ENCODE measurements at regions not wholly inside any gene's neighbourhood (a gene's known extent, or its start where the extent isn't known, plus 50 kb on each side); places are given as distances from the start of the nearest gene placed in this dataset.

DNA sequence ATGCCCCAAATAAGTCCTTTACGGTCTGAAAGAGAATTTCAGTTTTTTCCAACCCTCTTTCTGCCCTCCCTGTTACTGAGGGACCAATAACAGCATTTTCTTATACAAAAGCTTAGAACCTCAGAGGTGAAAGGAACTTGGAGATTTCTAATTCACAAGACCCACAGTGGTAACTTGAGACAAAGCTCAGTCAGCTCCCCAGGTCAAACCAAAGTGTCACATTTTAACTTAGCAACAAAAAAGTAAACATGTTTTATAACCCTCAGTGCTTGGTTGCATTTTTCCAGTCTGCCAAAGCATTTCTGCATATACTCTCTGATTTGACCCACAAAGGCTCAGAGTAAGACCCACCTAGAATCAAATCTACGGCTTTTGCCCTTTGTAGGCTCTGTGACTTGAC, 415.2 kb downstream of the VRK1 start:
- Histone ChIP-seq H3K4me1 (no peaks in the 10 kb centered on the region), H3K9me3 (no peaks in the 10 kb centered on the region), H3K36me3 (ENCODE audit: control insufficient read depth, insufficient read depth, low read length) (no peaks in the 10 kb centered on the region), H3K4me3 (ENCODE audit: low read depth, low read length) (no peak overlapping the region), H3K27me3 (replicated peaks; ENCODE audit: control insufficient read depth, insufficient read depth, low read length) (no peaks in the 10 kb centered on the region)
- DNase-seq = no peak
- BruUV-seq (replicated peaks) = no TSS peak
- TF ChIP-seq CTCF (IDR thresholded peaks at IDR 0.05; ENCODE audit: insufficient read depth in 1 of 2, low read depth in 1 of 2, low read length in 1 of 2, severe bottlenecking in 1 of 2, unreplicated experiment in 1 of 2) = no peak
- intact Hi-C loops (cut with micrococcal nuclease; ENCODE audit: unreplicated experiment) = no loop called here
- no peak overlapping the region for H3K4me3 Mint-ChIP-seq (ENCODE audit: unreplicated experiment)
- H3K4me1 Mint-ChIP-seq (ENCODE audit: low read depth, unreplicated experiment) = no peaks in the 10 kb centered on the region
- ChIA-PET CTCF (no interaction called here), POLR2A (no interaction called here)
- no peak overlapping the region for H3K27ac Mint-ChIP-seq (ENCODE audit: unreplicated experiment)
- H3K36me3 Mint-ChIP-seq (ENCODE audit: insufficient read depth, unreplicated experiment) = no peaks in the 10 kb centered on the region
- no peaks in the 10 kb centered on the region for H3K9me3 Mint-ChIP-seq (ENCODE audit: unreplicated experiment)
- peaks cover 26% of the 10 kb centered on the region for H3K27me3 Mint-ChIP-seq (ENCODE audit: insufficient read depth, unreplicated experiment)

GRCh38 chr14:97213720-97214119, 416.5 kb downstream of the VRK1 start:
- H3K4me1 ChIP-seq = no peaks in the 10 kb centered on the region
- H3K9me3 ChIP-seq = no peaks in the 10 kb centered on the region
- POLR2A ChIA-PET = no interaction called here
- TF ChIP-seq CTCF (IDR thresholded peaks at IDR 0.05; ENCODE audit: insufficient read depth in 1 of 2, low read depth in 1 of 2, low read length in 1 of 2, severe bottlenecking in 1 of 2, unreplicated experiment in 1 of 2) = no peak
- H3K4me1 Mint-ChIP-seq (ENCODE audit: low read depth, unreplicated experiment) = no peaks in the 10 kb centered on the region
- no peak for DNase-seq
- intact Hi-C loops (cut with micrococcal nuclease; ENCODE audit: unreplicated experiment) = no loop called here
- peaks cover 26% of the 10 kb centered on the region for H3K27me3 Mint-ChIP-seq (ENCODE audit: insufficient read depth, unreplicated experiment)
- H3K36me3 Mint-ChIP-seq (ENCODE audit: insufficient read depth, unreplicated experiment) = no peaks in the 10 kb centered on the region
- H3K9me3 Mint-ChIP-seq (ENCODE audit: unreplicated experiment) = no peaks in the 10 kb centered on the region
- CTCF ChIA-PET = no interaction called here
- BruUV-seq (replicated peaks) = no TSS peak
- H3K27me3 ChIP-seq (replicated peaks; ENCODE audit: control insufficient read depth, insufficient read depth, low read length) = no peaks in the 10 kb centered on the region
- H3K27ac Mint-ChIP-seq (ENCODE audit: unreplicated experiment) = no peak overlapping the region
- no peak overlapping the region for H3K4me3 Mint-ChIP-seq (ENCODE audit: unreplicated experiment)
- no peaks in the 10 kb centered on the region for H3K36me3 ChIP-seq (ENCODE audit: control insufficient read depth, insufficient read depth, low read length)
- H3K4me3 ChIP-seq (ENCODE audit: low read depth, low read length) = no peak overlapping the region

DNA sequence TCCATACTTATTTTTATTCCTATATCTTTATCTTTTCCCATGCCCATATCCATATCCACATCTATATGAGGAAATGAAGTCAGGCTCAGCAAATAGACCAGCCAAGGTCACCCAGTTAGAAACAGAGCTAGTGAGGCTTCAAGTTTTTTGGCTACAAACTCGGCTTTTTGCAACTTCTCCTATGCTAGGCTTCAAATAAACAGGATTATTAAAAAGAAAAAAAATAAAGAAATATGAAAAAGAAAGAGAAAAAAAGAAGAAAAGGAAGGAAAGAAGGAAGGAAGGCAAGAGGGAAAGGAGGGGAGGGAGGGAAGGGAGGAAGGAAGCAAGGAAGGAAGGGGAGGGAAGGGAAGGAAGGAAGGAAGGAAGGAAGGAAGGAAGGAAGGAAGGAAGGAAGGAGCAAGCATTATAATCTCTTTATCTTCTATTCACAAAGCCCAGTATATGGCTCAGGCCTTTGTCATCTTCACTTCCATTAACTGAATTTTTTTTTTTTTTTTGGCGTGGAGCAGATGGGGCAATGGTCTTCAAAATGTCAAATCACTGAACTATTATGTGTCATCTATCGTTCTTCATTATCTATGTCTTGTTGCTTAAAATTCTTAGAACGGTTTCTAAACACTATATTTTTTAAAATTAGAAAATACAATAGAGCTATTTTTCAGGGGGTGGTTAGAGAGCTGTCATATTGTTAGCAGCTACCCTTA, 418.2 kb downstream of the VRK1 start:
- Histone ChIP-seq H3K4me1 (no peaks in the 10 kb centered on the region), H3K36me3 (ENCODE audit: control insufficient read depth, insufficient read depth, low read length) (no peaks in the 10 kb centered on the region), H3K27me3 (replicated peaks; ENCODE audit: control insufficient read depth, insufficient read depth, low read length) (no peaks in the 10 kb centered on the region), H3K9me3 (no peaks in the 10 kb centered on the region), H3K4me3 (ENCODE audit: low read depth, low read length) (no peak overlapping the region)
- TF ChIP-seq CTCF (IDR thresholded peaks at IDR 0.05; ENCODE audit: insufficient read depth in 1 of 2, low read depth in 1 of 2, low read length in 1 of 2, severe bottlenecking in 1 of 2, unreplicated experiment in 1 of 2) = no peak
- Mint-ChIP-seq H3K4me3 (ENCODE audit: unreplicated experiment) (no peak overlapping the region), H3K4me1 (ENCODE audit: low read depth, unreplicated experiment) (no peaks in the 10 kb centered on the region), H3K36me3 (ENCODE audit: insufficient read depth, unreplicated experiment) (no peaks in the 10 kb centered on the region), H3K9me3 (ENCODE audit: unreplicated experiment) (no peaks in the 10 kb centered on the region), H3K27ac (ENCODE audit: unreplicated experiment) (no peak overlapping the region), H3K27me3 (ENCODE audit: insufficient read depth, unreplicated experiment) (peaks cover 21% of the 10 kb centered on the region)
- no TSS peak for BruUV-seq (replicated peaks)
- DNase-seq = no peak
- ChIA-PET CTCF (no interaction called here), POLR2A (no interaction called here)
- intact Hi-C loops (cut with micrococcal nuclease; ENCODE audit: unreplicated experiment) = no loop called here

All from Caco-2 (cell line).